Activated T-helper 2 cell treated with anti-CD3 and anti-CD28 coated beads, Interferon-gamma antibody, Interleukin-2, Interleukin-4, amounts not matched to agents 10 μg/mL and 5 μg/mL and 100 μg/mL, durations not matched to agents 14 hours and 24 hours and 36 hours (primary cell): ENCODE measurements at regions not wholly inside any gene's neighbourhood (a gene's known extent, or its start where the extent isn't known, plus 50 kb on each side); places are given as distances from the start of the nearest gene placed in this dataset.
"Not testable (repeated sequence)": the region's sequence is repeated elsewhere in the genome, so short reads cannot be mapped to it uniquely, and the experiment has no call there.

Experiments
- DNase-seq: peaks from one replicate; pipeline ENCODE4 v3.0.0; 2021; ENCODE audit warnings: low spot score
- H3K27ac Mint-ChIP-seq: one replicate; pipeline ENCODE4 v1.8.0; 2021; ENCODE audit warnings: mixed read lengths
- H3K27me3 Mint-ChIP-seq: one replicate; pipeline ENCODE4 v1.8.0; 2021; ENCODE audit warnings: low read depth, mixed read lengths
- H3K36me3 Mint-ChIP-seq: one replicate; pipeline ENCODE4 v1.8.0; 2021; ENCODE audit warnings: low read depth, mixed read lengths
- H3K4me1 Mint-ChIP-seq: one replicate; pipeline ENCODE4 v1.8.0; 2021; ENCODE audit warnings: low read depth, mixed read lengths
- H3K4me3 Mint-ChIP-seq: one replicate; pipeline ENCODE4 v1.8.0; 2021; ENCODE audit warnings: low read depth, mild to moderate bottlenecking, moderate library complexity, mixed read lengths
- H3K9me3 Mint-ChIP-seq: one replicate; pipeline ENCODE4 v1.8.0; 2021; ENCODE audit warnings: mixed read lengths
- intact Hi-C: fragments of 100-400 bp; cut with micrococcal nuclease; formaldehyde crosslinking; loops from one replicate; pipeline ENCODE4 v1.15.1; 2023

GRCh38 chr10:8275911-8276310 lies 221.4 kb downstream of the GATA3 start:
- no peaks in the 10 kb centered on the region for H3K27me3 Mint-ChIP-seq
- peaks cover 7% of the 10 kb centered on the region for H3K9me3 Mint-ChIP-seq
- no peak for DNase-seq
- peaks cover 12% of the 10 kb centered on the region for H3K4me1 Mint-ChIP-seq
- peaks cover 12% of the 10 kb centered on the region for H3K36me3 Mint-ChIP-seq
- no peak overlapping the region for H3K4me3 Mint-ChIP-seq
- intact Hi-C loops, result no loop called here
- no peak overlapping the region for H3K27ac Mint-ChIP-seq

GRCh38 chr10:8278099-8278498 lies 223.6 kb downstream of the GATA3 start:
- Mint-ChIP-seq H3K4me3 (no peak overlapping the region), H3K27me3 (no peaks in the 10 kb centered on the region), H3K27ac (peak overlapping the region; percentile 30), H3K4me1 (peaks cover 12% of the 10 kb centered on the region), H3K9me3 (peaks cover 7% of the 10 kb centered on the region), H3K36me3 (peaks cover 12% of the 10 kb centered on the region)
- intact Hi-C loops, result no loop called here
- no peak for DNase-seq

GRCh38 chr10:8279598-8279997 lies 225.1 kb downstream of the GATA3 start:
- intact Hi-C loops, result no loop called here
- Mint-ChIP-seq H3K27ac (no peak overlapping the region), H3K27me3 (no peaks in the 10 kb centered on the region), H3K9me3 (peaks cover 5% of the 10 kb centered on the region), H3K4me1 (peaks cover 12% of the 10 kb centered on the region), H3K4me3 (no peak overlapping the region), H3K36me3 (peaks cover 10% of the 10 kb centered on the region)
- DNase-seq, result no peak

- intact Hi-C loops, result no loop called here
Observed at GRCh38 chr10:8280946-8281345, 226.5 kb downstream of the GATA3 start.

GRCh38 chr10:8282340-8282739 lies 227.9 kb downstream of the GATA3 start:
- H3K27ac Mint-ChIP-seq, result no peak overlapping the region
- no peaks in the 10 kb centered on the region for H3K9me3 Mint-ChIP-seq
- intact Hi-C loops, result no loop called here
- no peak overlapping the region for H3K4me3 Mint-ChIP-seq
- peaks cover 3% of the 10 kb centered on the region for H3K36me3 Mint-ChIP-seq
- H3K4me1 Mint-ChIP-seq, result peaks cover 11% of the 10 kb centered on the region
- H3K27me3 Mint-ChIP-seq, result no peaks in the 10 kb centered on the region
- no peak for DNase-seq

More at GRCh38 chr10:8280946-8281345, 226.5 kb downstream of the GATA3 start:
- H3K4me1 Mint-ChIP-seq, result peaks cover 12% of the 10 kb centered on the region
- H3K9me3 Mint-ChIP-seq, result no peaks in the 10 kb centered on the region
- H3K36me3 Mint-ChIP-seq, result peaks cover 5% of the 10 kb centered on the region
- no peak overlapping the region for H3K4me3 Mint-ChIP-seq
- no peak overlapping the region for H3K27ac Mint-ChIP-seq
- no peak for DNase-seq
- no peaks in the 10 kb centered on the region for H3K27me3 Mint-ChIP-seq

GRCh38 chr10:8283166-8283905 lies 228.8 kb downstream of the GATA3 start:
- no peak overlapping the region for H3K4me3 Mint-ChIP-seq
- no peaks in the 10 kb centered on the region for H3K9me3 Mint-ChIP-seq
- peaks cover 4% of the 10 kb centered on the region for H3K4me1 Mint-ChIP-seq
- intact Hi-C loops, result no loop called here
- DNase-seq, result no peak
- no peak overlapping the region for H3K27ac Mint-ChIP-seq
- H3K27me3 Mint-ChIP-seq, result no peaks in the 10 kb centered on the region
- no peaks in the 10 kb centered on the region for H3K36me3 Mint-ChIP-seq

GRCh38 chr10:8283986-8284385 lies 229.5 kb downstream of the GATA3 start:
- intact Hi-C loops, result no loop called here
- H3K27me3 Mint-ChIP-seq, result no peaks in the 10 kb centered on the region
- H3K27ac Mint-ChIP-seq, result no peak overlapping the region
- peaks cover 4% of the 10 kb centered on the region for H3K4me1 Mint-ChIP-seq
- H3K4me3 Mint-ChIP-seq, result no peak overlapping the region
- DNase-seq, result no peak
- H3K36me3 Mint-ChIP-seq, result no peaks in the 10 kb centered on the region
- no peaks in the 10 kb centered on the region for H3K9me3 Mint-ChIP-seq

GRCh38 chr10:8285970-8286369 lies 231.5 kb downstream of the GATA3 start:
- H3K4me3 Mint-ChIP-seq, intact Hi-C loops, DNase-seq, H3K27ac Mint-ChIP-seq, H3K36me3 Mint-ChIP-seq, H3K27me3 Mint-ChIP-seq, H3K4me1 Mint-ChIP-seq, H3K9me3 Mint-ChIP-seq: not testable (repeated sequence)

- H3K4me1 Mint-ChIP-seq, result peaks cover 1% of the 10 kb centered on the region
- H3K4me3 Mint-ChIP-seq, result no peak overlapping the region
- H3K27me3 Mint-ChIP-seq, result no peaks in the 10 kb centered on the region
- H3K36me3 Mint-ChIP-seq, result no peaks in the 10 kb centered on the region
- intact Hi-C loops, result no loop called here
- no peak for DNase-seq
- no peak overlapping the region for H3K27ac Mint-ChIP-seq
- H3K9me3 Mint-ChIP-seq, result peaks cover 7% of the 10 kb centered on the region
Observed at GRCh38 chr10:8288600-8288999, 234.1 kb downstream of the GATA3 start.

- no peak for DNase-seq
- Mint-ChIP-seq H3K27me3 (no peaks in the 10 kb centered on the region), H3K36me3 (no peaks in the 10 kb centered on the region), H3K9me3 (peaks cover 7% of the 10 kb centered on the region), H3K27ac (no peak overlapping the region), H3K4me3 (no peak overlapping the region), H3K4me1 (peaks cover 4% of the 10 kb centered on the region)
- intact Hi-C loops, result no loop called here
Observed at GRCh38 chr10:8289186-8289924, 234.9 kb downstream of the GATA3 start.

- Mint-ChIP-seq H3K4me3 (no peak overlapping the region), H3K9me3 (peaks cover 7% of the 10 kb centered on the region), H3K27ac (no peak overlapping the region), H3K27me3 (peaks cover 5% of the 10 kb centered on the region), H3K4me1 (peaks cover 12% of the 10 kb centered on the region), H3K36me3 (no peaks in the 10 kb centered on the region)
- no peak for DNase-seq
- intact Hi-C loops, result no loop called here
Observed at GRCh38 chr10:8294779-8295178, 240.3 kb downstream of the GATA3 start.

GRCh38 chr10:8295311-8295710 lies 240.8 kb downstream of the GATA3 start:
- DNase-seq, result no peak
- H3K36me3 Mint-ChIP-seq, result no peaks in the 10 kb centered on the region
- H3K4me1 Mint-ChIP-seq, result peaks cover 12% of the 10 kb centered on the region
- no peak overlapping the region for H3K4me3 Mint-ChIP-seq
- intact Hi-C loops, result no loop called here
- H3K9me3 Mint-ChIP-seq, result peaks cover 5% of the 10 kb centered on the region
- peaks cover 5% of the 10 kb centered on the region for H3K27me3 Mint-ChIP-seq
- H3K27ac Mint-ChIP-seq, result no peak overlapping the region

- Mint-ChIP-seq H3K9me3 (no peaks in the 10 kb centered on the region), H3K4me1 (peaks cover 12% of the 10 kb centered on the region), H3K36me3 (no peaks in the 10 kb centered on the region), H3K4me3 (no peak overlapping the region), H3K27me3 (peaks cover 5% of the 10 kb centered on the region), H3K27ac (no peak overlapping the region)
- DNase-seq, result no peak
- intact Hi-C loops, result no loop called here
Observed at GRCh38 chr10:8296090-8296733, 241.7 kb downstream of the GATA3 start.
